Common myeloid progenitor, CD34-positive (primary cell): ENCODE measurements at regions not wholly inside any gene's neighbourhood (a gene's known extent, or its start where the extent isn't known, plus 50 kb on each side); places are given as distances from the start of the nearest gene placed in this dataset.
"Not testable (repeated sequence)": the region's sequence is repeated elsewhere in the genome, so short reads cannot be mapped to it uniquely, and the experiment has no call there.

Source experiments
- CTCF ChIA-PET: fragments of 350-600 bp; sonication (Branson Sonifier 250); formaldehyde crosslinking; loops from one replicate; lab custom pipeline; 2021; ENCODE audit warnings: antibody characterized with exemption; lab: Charles Lee
- POLR2A ChIA-PET: fragments of 350-600 bp; sonication (Branson Sonifier 250); formaldehyde crosslinking; loops from one replicate; lab custom pipeline; 2021; ENCODE audit warnings: antibody characterized with exemption; lab: Charles Lee
- DNase-seq, 3 donors: peaks; one replicate each; pipeline versions ENCODE4 v3.0.0 to v3.0.0-alpha.2; 2013
- H3K27ac ChIP-seq, 2 experiments: 1 replicate in 1 of 2; 2 replicates in 1 of 2; pipeline ENCODE4 v1.7.0; 2013; ENCODE audit warnings: inconsistent platforms in 2 of 2, low read length in 2 of 2, mild to moderate bottlenecking in 2 of 2, low read depth in 1 of 2, moderate library complexity in 1 of 2; ENCODE audit not compliant: severe bottlenecking in 2 of 2, insufficient read depth in 1 of 2, poor library complexity in 1 of 2
- H3K27me3 ChIP-seq, 5 experiments: replicated peaks in 2 of 5; 1 replicate in 3 of 5; 2 replicates in 2 of 5; pipeline versions ENCODE4 v1.6.1 to v1.7.0; 2013; ENCODE audit warnings: low read length in 4 of 5, mild to moderate bottlenecking in 2 of 5, moderate library complexity in 2 of 5, inconsistent platforms in 1 of 5; ENCODE audit not compliant: insufficient read depth in 5 of 5, control insufficient read depth in 4 of 5
- H3K36me3 ChIP-seq, 4 experiments: 1 replicate in 2 of 4; 2 replicates in 2 of 4; pipeline versions ENCODE4 v1.6.1 to v1.7.0; 2013; ENCODE audit warnings: low read length in 3 of 4, control low read depth in 1 of 4, mild to moderate bottlenecking in 1 of 4; ENCODE audit not compliant: control insufficient read depth in 4 of 4, insufficient read depth in 4 of 4
- H3K4me1 ChIP-seq, 4 experiments: 1 replicate in 3 of 4; 2 replicates in 1 of 4; pipeline versions ENCODE4 v1.6.1 to v1.7.1; 2013; ENCODE audit warnings: low read length in 3 of 4, mild to moderate bottlenecking in 3 of 4, control low read depth in 1 of 4, inconsistent platforms in 1 of 4, moderate library complexity in 1 of 4; ENCODE audit not compliant: control insufficient read depth in 4 of 4, insufficient read depth in 4 of 4; ENCODE audit errors: control extremely low read depth in 1 of 4
- H3K4me3 ChIP-seq, 7 experiments: 1 replicate in 4 of 7; 2 replicates in 3 of 7; pipeline versions ENCODE4 v1.5.1 to v1.7.0; 2013; ENCODE audit warnings: mild to moderate bottlenecking in 7 of 7, low read length in 6 of 7, moderate library complexity in 6 of 7, inconsistent platforms in 2 of 7, low read depth in 2 of 7, control low read depth in 1 of 7; ENCODE audit not compliant: insufficient read depth in 4 of 7, control insufficient read depth in 1 of 7; ENCODE audit errors: extremely low read depth in 1 of 7
- H3K9me3 ChIP-seq, 5 experiments: 1 replicate in 4 of 5; 2 replicates in 1 of 5; pipeline versions ENCODE4 v1.6.1 to v1.7.1; 2013; ENCODE audit warnings: low read length in 4 of 5, mild to moderate bottlenecking in 2 of 5, inconsistent platforms in 1 of 5, low read depth in 1 of 5, moderate library complexity in 1 of 5; ENCODE audit not compliant: control insufficient read depth in 4 of 5, insufficient read depth in 2 of 5; ENCODE audit errors: control extremely low read depth in 1 of 5
- WGBS: methylation state at CpG from one replicate; pipeline ENCODE4 v1.1.5; 2013; ENCODE audit not compliant: insufficient coverage; 5-methylcytosine and 5-hydroxymethylcytosine counted together

DNA sequence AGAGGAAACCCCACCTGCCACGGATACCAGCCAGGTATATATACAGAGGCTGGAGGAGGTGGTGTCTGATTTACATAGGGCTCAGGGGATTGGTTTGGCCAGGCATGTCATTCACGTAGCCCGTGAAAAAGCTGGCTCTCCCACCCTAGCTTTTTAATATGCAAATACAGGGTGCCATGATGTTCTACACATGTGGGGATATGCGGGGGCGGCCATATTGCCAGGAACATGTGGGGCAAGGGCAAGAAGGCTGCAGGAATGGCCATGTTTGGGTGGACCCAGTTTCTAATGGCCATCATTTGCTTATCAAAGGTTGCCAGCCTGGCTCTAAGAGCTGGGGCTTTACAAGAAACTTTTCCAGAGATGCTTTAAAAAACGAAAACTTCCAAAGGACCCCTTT lies 131.5 kb upstream of the KIF5B start:
- CTCF ChIA-PET, result interaction anchor here (0.8 to 3.0 kb wide), 3 partner anchors 8 to 17 kb away, joined by 3 to 9 read pairs (median 4); no protein-coding TSS in a partner anchor
- peaks cover 0 to 2% (median under 1%) of the 10 kb centered on the region in 4 experiments for H3K4me1 ChIP-seq
- H3K27ac ChIP-seq, result no peak overlapping the region
- 100% methylated on average over 2 of the region's 6 CpGs for WGBS
- H3K36me3 ChIP-seq, result no peaks in the 10 kb centered on the region
- DNase-seq, result no peak
- no peak overlapping the region for H3K4me3 ChIP-seq
- POLR2A ChIA-PET, result no interaction called here
- H3K9me3 ChIP-seq, result no peaks in the 10 kb centered on the region
- H3K27me3 ChIP-seq, result peaks cover 0 to 25% (median 0%) of the 10 kb centered on the region in 5 experiments

DNA sequence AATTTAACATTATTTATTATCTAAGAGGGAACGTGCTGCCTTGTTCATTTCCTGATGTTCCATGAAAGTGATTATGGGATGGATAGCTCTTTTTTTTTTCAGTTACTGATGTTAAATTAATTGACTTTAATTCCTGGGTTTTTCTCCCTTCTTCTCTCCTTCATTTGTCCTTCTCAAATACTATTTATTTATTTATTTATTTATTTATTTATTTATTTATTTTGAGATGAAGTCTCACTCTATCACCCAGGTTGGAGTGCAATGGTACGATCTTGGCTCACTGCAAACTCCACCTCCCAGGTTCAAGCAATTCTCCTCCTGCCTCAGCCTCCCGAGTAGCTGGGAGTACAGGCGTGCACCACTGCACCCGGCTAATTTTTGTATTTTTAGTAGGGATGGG lies 127.4 kb upstream of the KIF5B start:
- H3K36me3 ChIP-seq, H3K9me3 ChIP-seq, H3K4me1 ChIP-seq, DNase-seq, POLR2A ChIA-PET, H3K4me3 ChIP-seq, CTCF ChIA-PET, H3K27ac ChIP-seq: not testable (repeated sequence)
- no CpG with 5 or more reads among the region's 5 CpGs for WGBS
- H3K27me3 ChIP-seq, result peaks cover 0 to 25% (median 0%) of the 10 kb centered on the region in 5 experiments

DNA sequence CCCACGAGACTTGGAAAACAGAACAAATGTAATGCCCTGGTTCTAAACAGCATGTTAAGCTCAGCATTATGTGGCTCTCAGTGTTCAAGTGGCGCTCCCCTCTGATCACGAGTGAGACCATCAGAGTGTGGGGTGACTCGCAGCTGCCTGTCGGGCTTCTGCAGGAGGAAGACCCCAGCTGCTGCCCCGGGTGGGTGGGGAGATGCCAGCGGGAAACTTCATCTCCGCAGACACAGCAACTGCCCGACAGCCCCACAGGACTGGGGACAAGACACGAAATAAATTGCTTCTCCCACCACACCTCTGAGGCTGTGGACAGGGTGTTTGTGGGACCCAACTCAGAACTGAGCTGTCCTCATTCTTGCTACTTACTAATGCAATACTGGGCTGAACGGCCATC lies 126.3 kb upstream of the KIF5B start:
- CTCF ChIA-PET, result interaction anchor here (0.6 kb wide), 1 partner anchor 1218 kb away, joined by 3 read pairs; no protein-coding TSS in a partner anchor
- 94% methylated on average over 8 of the region's 11 CpGs for WGBS
- no peak overlapping the region for H3K4me3 ChIP-seq

DNA sequence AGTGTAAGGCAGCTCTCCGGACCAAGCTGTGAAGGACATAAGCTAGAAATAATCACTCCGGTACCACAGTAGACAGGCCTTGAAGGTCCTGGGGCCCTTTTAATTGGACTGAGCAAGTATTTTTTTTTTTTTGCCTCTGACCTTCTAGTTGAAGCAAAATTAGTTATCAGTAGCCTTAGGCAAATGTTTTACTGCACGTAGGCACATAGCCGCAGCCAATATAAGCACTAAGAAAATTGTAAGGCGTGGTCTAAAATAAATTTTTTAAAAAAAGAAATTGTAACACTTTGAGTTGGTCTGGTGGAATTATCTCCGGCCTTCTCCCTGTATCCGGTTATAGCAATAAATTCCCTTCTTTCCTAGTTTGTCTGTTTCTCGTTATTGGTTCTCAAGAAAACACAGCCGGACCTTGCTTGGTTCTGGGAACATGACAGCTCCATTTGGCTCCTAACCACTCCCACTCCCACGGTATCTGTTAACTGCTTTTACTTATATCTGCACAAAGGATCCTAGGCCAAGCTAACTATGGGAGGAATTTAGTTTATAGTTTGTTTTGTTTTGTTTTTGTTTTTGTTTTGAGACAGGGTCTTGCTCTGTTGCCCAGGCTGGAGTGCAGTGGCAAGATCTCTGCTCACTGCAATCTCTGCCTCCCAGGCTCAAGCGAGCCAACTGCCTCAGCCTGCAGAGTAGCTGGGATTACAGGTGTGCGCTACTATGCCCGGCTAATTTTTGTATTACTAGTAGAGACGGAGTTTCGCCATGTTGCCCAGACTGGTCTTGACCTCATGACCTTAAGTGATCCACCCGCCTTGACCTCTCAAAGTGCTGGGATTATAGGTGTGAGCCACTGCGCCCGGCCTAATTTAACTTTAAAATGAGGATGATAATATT lies 124.4 kb upstream of the KIF5B start:
- ChIA-PET POLR2A (interaction anchor here (0.6 kb wide), 1 partner anchor 8 kb away, joined by 3 read pairs; no protein-coding TSS in a partner anchor), CTCF (no interaction called here)
- no peak for DNase-seq
- no peaks in the 10 kb centered on the region for H3K4me1 ChIP-seq
- peaks cover 0 to 14% (median 0%) of the 10 kb centered on the region in 5 experiments for H3K27me3 ChIP-seq
- no peak overlapping the region for H3K4me3 ChIP-seq
- no peaks in the 10 kb centered on the region for H3K36me3 ChIP-seq
- 99% methylated on average over 9 of the region's 18 CpGs for WGBS
- H3K27ac ChIP-seq, result no peak overlapping the region
- no peaks in the 10 kb centered on the region for H3K9me3 ChIP-seq

More for the DNA sequence above, 126.3 kb upstream of the KIF5B start:
- no peaks in the 10 kb centered on the region for H3K36me3 ChIP-seq
- peaks cover 0 to 21% (median 0%) of the 10 kb centered on the region in 5 experiments for H3K27me3 ChIP-seq
- H3K9me3 ChIP-seq, result no peaks in the 10 kb centered on the region
- no peaks in the 10 kb centered on the region for H3K4me1 ChIP-seq
- no peak overlapping the region for H3K27ac ChIP-seq
- POLR2A ChIA-PET, result interaction anchor here (0.6 kb wide), 1 partner anchor 1867 kb away, joined by 5 read pairs; no protein-coding TSS in a partner anchor
- no peak for DNase-seq

DNA sequence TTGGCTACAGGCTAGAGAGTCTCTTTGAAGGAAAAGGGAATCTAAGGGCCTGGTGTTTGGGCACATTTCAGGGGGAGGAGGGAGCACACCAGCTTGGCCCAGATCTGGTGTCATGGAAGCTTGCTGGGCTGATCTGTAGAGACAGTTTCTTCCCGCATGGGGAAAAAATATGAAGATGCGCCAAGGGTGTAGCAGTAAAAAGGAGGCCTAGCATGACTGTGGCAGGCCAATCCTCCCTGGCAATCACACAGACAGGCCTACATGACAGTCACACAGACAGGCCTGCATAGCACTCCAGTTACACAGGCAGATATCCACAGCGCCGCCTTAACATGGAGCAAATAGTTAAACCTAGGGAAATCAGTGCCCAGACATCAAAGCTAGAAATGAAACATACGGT lies 123.6 kb upstream of the KIF5B start:
- no peak for DNase-seq
- no peaks in the 10 kb centered on the region for H3K36me3 ChIP-seq
- H3K9me3 ChIP-seq, result no peaks in the 10 kb centered on the region
- ChIA-PET POLR2A (interaction anchor here (0.6 kb wide), 1 partner anchor 7 kb away, joined by 3 read pairs; no protein-coding TSS in a partner anchor), CTCF (interaction anchor here (1.0 kb wide), 1 partner anchor 8 kb away, joined by 4 read pairs; no protein-coding TSS in a partner anchor)
- no peaks in the 10 kb centered on the region for H3K4me1 ChIP-seq
- peaks cover 0 to 7% (median 0%) of the 10 kb centered on the region in 5 experiments for H3K27me3 ChIP-seq
- no peak overlapping the region for H3K27ac ChIP-seq
- 98% methylated on average over 5 of the region's 5 CpGs for WGBS
- H3K4me3 ChIP-seq, result no peak overlapping the region

DNA sequence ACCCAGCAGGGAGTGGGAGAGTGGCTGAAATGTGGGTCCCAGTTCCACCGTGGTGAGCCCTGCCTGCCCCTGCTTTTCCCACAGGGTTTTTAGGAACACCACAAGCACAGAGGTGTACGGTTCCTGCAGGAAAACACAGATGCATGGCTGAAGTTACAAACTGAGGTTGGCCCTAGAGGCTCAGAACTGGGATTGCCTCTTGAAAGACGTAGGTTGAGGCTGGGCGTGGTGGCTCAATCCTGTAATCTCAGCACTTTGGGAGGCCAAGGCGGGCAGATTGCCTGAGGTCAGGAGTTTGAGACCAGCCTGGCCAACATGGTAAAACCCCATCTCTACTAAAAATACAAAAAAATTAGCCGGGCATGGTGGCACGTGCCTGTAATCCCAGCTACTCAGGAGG lies 121.4 kb upstream of the KIF5B start:
- H3K9me3 ChIP-seq, H3K36me3 ChIP-seq, H3K27me3 ChIP-seq, H3K27ac ChIP-seq, DNase-seq, POLR2A ChIA-PET, H3K4me3 ChIP-seq, H3K4me1 ChIP-seq: not testable (repeated sequence)
- 100% methylated on average over 3 of the region's 7 CpGs for WGBS
- CTCF ChIA-PET, result interaction anchor here (1.2 kb wide), 1 partner anchor 13 kb away, joined by 3 read pairs; no protein-coding TSS in a partner anchor

DNA sequence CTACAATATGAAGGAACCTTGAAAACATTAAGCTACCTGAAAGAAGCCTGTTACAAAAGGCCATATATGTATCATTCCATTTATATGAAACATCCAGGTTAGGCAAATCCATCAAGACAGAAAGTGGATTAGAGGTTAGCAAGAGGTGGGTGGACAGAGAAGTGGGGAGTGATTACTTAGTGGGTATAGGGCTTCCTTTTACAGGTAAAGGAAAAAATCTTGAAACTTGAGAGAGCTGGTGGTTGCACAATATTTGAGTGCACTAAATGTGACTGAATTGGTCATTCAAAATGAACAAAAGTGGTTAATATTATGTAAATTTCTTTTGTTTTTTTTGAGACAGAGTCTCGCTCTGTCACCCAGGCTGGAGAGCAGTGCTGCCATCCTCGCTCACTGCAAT lies 119.4 kb upstream of the KIF5B start:
- POLR2A ChIA-PET, result no interaction called here
- peaks cover 0 to 1% (median 0%) of the 10 kb centered on the region in 5 experiments for H3K9me3 ChIP-seq
- CTCF ChIA-PET, result interaction anchor here (1.2 kb wide), 1 partner anchor 9 kb away, joined by 3 read pairs; no protein-coding TSS in a partner anchor
- no peak overlapping the region for H3K4me3 ChIP-seq
- DNase-seq, result no peak
- no peak overlapping the region for H3K27ac ChIP-seq
- H3K4me1 ChIP-seq, result no peaks in the 10 kb centered on the region
- 100% methylated on average over 2 of the region's 2 CpGs for WGBS
- no peaks in the 10 kb centered on the region for H3K36me3 ChIP-seq
- no peaks in the 10 kb centered on the region for H3K27me3 ChIP-seq
